CMK (cell line): ENCODE measurements at regions not wholly inside any gene's neighbourhood (a gene's known extent, or its start where the extent isn't known, plus 50 kb on each side); places are given as distances from the start of the nearest gene placed in this dataset.

Source experiments
- DNase-seq: peaks from one replicate; pipeline ENCODE4 v3.0.0-alpha.2; 2010; ENCODE audit warnings: low read depth

GRCh38 chr6:137434640-137435039 lies 59.6 kb downstream of the OLIG3 start:
- DNase-seq = no peak

- no peak for DNase-seq
These were observed 62.1 kb downstream of the OLIG3 start for GRCh38 chr6:137432054-137432611.

GRCh38 chr6:137430954-137431353 lies 63.2 kb downstream of the OLIG3 start:
- DNase-seq = no peak

- peak; percentile 15 for DNase-seq
These were observed 66.4 kb downstream of the OLIG3 start for GRCh38 chr6:137427656-137428290.

- no peak for DNase-seq
These were observed 68.0 kb downstream of the OLIG3 start for GRCh38 chr6:137426007-137426689.

GRCh38 chr6:137424251-137424650 lies 69.9 kb downstream of the OLIG3 start:
- DNase-seq = no peak

GRCh38 chr6:137423451-137424168 lies 70.6 kb downstream of the OLIG3 start:
- no peak for DNase-seq

GRCh38 chr6:137417396-137417795 lies 76.8 kb downstream of the OLIG3 start:
- DNase-seq = no peak

- DNase-seq = no peak
These were observed 77.7 kb downstream of the OLIG3 start for GRCh38 chr6:137416376-137417109.

- no peak for DNase-seq
These were observed 78.4 kb downstream of the OLIG3 start for GRCh38 chr6:137415834-137416190.

- no peak for DNase-seq
These were observed 78.9 kb downstream of the OLIG3 start for GRCh38 chr6:137415127-137415833.

GRCh38 chr6:137414599-137414998 lies 79.6 kb downstream of the OLIG3 start:
- no peak for DNase-seq

- DNase-seq = no peak
These were observed 80.7 kb downstream of the OLIG3 start for GRCh38 chr6:137413482-137413881.

- no peak for DNase-seq
These were observed 81.6 kb downstream of the OLIG3 start for GRCh38 chr6:137412562-137412961.

- DNase-seq = no peak
These were observed 84.9 kb downstream of the OLIG3 start for GRCh38 chr6:137409266-137409777.

GRCh38 chr6:137407816-137408215 lies 86.4 kb downstream of the OLIG3 start:
- DNase-seq = no peak

- no peak for DNase-seq
These were observed 88.4 kb downstream of the OLIG3 start for GRCh38 chr6:137405806-137406205.

- DNase-seq = no peak
These were observed 90.3 kb downstream of the OLIG3 start for GRCh38 chr6:137403855-137404254.

GRCh38 chr6:137403443-137403842 lies 90.8 kb downstream of the OLIG3 start:
- DNase-seq = no peak

GRCh38 chr6:137402143-137402680 lies 92.0 kb downstream of the OLIG3 start:
- no peak for DNase-seq

- DNase-seq = no peak
These were observed 93.1 kb downstream of the OLIG3 start for GRCh38 chr6:137401088-137401487.
